GM19468 (cell line): ENCODE measurements at regions not wholly inside any gene's neighbourhood (a gene's known extent, or its start where the extent isn't known, plus 50 kb on each side); places are given as distances from the start of the nearest gene placed in this dataset.

Source experiments
- ATAC-seq: cut with Tn5 transposase; IDR thresholded peaks from one replicate; pipeline ENCODE4 v1.9.1; 2021; ENCODE audit warnings: mild to moderate bottlenecking, moderate library complexity, moderate number of reproducible peaks; ENCODE audit not compliant: unreplicated experiment; ENCODE audit errors: extremely low read depth

- ATAC-seq, result no peak
These were observed 78.3 kb downstream of the CLDN34 start for GRCh38 chrX:10045327-10046000.

DNA sequence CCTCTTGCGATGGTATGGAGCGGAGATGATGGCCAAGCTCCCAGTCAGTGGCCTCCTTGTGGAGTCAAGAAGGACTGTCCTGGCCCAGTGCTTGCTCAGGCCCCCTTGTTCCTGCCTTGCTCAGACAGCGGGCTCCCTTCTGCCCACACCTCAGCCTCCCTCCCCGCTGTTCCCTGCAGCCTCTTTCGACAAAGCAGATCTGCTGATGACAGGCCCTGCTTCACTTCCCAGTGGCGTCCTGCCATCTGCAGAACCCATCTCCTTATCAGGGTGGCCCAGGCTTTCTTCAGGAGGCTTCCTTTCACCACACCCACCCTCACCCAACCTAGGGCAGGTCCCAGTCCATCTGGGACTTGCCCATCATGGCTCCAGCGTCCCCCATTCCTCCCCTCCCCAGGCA, 80.0 kb downstream of the CLDN34 start:
- ATAC-seq, result no peak

DNA sequence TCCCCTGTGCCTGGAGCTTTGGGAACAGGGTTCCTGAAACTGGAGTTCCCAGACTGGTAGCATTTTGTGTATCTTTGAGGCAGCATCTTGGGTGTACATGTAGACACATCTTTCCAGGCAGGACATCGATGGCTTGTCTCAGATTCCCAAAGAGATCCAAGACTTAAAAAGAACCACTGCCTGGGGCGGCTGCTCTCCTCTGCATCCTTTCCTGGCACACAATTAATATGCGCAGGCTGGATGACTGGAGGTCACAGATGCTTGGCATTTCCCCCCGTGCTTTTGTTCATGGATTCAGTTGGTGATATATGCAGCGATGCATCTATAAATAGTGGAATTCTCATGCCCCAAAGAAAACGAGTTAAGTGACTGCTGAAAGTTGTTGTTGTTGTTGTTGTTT, 80.5 kb downstream of the CLDN34 start:
- ATAC-seq, result no peak

DNA sequence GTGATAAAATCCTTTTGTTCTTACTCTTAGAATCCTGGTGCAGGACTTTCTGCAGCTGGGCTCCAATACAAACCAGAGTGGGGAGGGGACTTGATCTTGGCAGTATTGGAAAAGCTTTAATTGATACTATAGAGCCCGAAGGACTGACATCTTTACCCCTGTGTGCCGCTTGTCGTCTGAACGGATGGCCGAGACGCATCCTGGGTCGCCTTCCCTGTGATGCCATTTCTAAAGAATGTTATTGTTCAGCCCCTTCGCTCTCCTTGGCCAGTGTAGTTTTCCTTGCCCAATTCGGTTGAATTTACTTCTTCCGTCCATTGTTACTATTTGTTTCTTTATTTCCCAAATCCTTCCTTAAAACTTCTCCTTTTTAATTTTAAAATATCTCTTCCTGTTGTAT, 80.9 kb downstream of the CLDN34 start:
- no peak for ATAC-seq

- no peak for ATAC-seq
These were observed 81.5 kb downstream of the CLDN34 start for GRCh38 chrX:10048707-10049106.

DNA sequence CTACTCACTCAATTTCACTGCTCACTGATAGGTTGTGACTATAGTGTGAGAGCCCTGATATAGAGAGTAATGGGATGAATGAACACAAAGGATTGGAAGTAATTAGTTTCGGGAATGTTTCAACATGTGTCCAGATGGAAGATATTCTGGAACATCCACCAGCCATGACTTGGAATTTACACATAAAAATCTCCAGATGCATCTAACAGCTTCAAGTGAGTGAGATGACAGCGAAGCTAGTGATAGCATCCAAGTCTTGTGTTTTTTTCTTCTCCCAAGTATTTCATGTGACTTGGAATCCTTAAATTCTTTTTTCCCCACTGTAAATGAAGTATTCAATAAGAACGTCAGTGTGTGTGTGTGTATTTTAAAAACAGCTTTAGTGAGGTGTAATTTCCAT, 82.1 kb downstream of the CLDN34 start:
- no peak for ATAC-seq

GRCh38 chrX:10050481-10050880, 83.3 kb downstream of the CLDN34 start:
- ATAC-seq, result no peak

DNA sequence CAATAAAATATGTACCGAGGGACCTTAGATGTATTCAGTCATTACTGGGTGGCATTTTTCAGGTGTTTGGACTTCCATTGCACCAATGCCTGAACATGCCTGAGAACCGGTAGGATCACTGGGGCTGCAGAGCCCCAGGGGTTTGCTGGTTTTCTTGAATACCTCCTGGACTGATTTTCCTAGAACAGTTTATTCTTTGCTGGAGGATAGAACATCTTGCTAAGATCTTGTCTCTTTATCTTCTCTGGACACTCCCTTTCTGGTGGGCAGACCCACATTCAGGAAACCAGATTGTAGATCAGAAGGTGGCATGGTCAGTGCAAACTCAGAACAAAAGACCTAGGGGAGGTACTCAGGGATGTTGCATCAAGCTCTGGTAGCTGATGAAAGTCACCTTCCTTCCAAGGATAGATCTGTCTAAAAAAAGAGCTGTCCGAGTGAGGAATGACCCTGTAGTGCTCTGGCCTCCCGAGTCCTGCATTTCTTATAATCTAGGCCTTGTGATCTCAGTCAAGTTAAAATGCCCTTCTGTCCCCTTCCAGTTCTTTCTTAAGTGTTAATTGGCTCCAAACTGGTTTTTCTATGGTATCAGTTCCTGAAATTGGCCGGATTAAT, 84.8 kb downstream of the CLDN34 start:
- ATAC-seq, result no peak

GRCh38 chrX:10052906-10053625, 85.9 kb downstream of the CLDN34 start:
- no peak for ATAC-seq

GRCh38 chrX:10054396-10054795, 87.2 kb downstream of the CLDN34 start:
- ATAC-seq, result no peak

DNA sequence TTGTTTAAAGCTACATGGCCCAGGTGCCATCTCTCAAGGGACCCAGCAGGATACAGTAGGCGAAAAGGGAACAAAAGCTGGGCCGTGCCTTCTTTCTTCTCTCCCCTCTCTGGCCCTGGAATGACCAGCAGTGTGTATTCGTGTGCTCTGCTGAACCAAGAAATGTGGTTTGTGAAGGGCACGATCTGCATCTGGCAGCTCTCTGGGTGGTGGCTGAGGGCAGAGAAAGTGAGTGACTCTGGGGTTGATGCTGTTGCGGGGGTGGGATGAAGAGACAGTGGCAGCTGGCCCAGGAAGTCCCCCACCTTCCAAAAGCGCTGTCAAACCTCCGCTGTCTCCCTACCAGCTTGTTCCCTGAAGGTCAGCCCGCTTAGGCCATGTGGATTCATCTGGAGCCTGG, 88.3 kb downstream of the CLDN34 start:
- ATAC-seq, result no peak

- ATAC-seq, result no peak
These were observed 94.4 kb upstream of the CLCN4 start for GRCh38 chrX:10062352-10062751.

GRCh38 chrX:10062980-10063379, 93.8 kb upstream of the CLCN4 start:
- ATAC-seq, result no peak

DNA sequence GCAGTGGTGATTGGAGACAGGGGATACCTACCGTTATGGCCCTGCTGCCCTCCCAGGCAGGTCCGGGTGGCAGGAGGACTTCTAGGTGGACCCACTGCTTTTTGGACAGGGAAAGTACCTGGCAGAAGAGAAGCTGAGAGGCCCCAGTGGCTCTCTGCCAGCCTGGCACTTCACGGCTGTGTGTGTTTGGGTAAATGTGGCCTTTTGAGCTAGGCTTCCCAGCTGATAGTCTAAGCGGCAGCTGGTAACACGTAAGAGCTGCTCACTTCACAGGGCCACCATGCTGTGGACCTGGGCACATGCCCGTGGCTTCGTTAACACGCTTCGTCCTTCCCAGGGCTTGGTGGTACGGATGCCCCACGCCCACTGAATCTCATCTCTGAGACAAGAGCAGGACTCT, 92.0 kb upstream of the CLCN4 start:
- ATAC-seq, result no peak

DNA sequence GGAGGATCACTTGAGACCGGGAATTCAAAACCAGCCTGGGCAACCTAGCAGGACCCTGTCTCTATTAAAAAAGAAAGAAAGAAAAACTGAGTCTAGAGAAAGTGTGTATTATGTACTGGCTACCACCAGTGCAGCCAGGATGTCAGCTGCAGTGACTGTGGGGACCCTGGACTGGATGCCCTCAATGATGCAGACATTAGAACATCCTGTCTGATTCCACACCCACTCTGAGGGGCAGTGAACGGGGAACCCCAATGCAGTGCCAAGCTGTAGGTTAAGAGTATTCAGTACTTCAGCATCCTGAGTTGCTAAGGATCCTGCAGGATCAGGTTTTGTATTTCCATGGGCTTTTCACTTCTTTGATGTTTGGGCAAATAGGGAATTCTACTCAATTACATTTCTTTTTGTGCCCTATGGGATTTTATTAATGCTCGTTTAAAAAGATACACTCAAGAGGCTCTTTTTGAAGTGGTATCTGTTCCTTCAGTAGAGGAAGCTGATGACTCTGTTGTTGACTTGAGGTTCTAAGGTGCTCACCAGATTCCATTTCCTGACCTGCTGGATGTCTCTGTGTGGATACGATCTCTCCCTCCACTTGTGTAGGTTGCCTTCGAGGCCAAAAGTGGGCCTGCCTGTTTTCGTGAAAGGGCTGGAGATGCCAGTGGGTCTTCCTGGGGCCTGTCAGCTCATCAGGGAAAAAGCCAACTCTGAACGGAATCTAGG, 85.9 kb upstream of the CLCN4 start:
- ATAC-seq, result no peak

- ATAC-seq, result no peak
These were observed 85.2 kb upstream of the CLCN4 start for GRCh38 chrX:10071451-10072144.

DNA sequence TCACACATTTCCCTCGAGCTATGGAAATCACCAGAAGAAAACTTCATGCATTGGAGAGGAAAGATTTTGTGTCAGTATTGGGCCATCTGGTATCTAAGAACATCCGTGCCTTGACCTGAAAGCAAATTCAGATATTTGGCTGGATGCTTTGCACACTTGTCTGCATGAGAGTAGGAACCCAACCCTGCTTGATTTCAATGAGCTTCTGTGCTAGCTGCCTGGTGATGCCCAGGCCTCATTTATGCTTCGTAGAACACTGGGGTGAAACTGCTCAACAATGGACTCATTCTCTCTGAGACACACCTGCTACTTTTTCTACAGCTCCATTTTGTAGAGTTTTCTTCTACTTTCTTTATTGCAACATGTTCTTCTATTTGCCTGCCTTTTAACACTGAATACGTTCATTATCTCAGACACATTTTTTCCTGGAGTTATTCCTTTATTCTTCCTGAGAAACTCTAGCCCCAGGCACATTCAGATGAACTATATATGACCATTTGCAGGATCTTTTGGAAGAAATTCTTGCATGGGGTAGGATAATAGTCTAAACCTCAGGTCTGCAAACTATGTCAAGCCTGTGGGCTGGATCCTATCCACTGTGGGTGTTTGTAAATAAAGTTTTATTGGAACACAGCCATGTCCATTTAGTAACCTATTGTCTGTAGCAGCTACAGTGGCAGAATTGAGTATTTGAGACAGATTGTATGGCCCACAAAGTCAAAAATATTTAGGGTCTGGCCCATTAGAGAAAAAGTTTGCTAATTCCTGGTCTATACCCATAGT, 83.8 kb upstream of the CLCN4 start:
- ATAC-seq, result no peak

DNA sequence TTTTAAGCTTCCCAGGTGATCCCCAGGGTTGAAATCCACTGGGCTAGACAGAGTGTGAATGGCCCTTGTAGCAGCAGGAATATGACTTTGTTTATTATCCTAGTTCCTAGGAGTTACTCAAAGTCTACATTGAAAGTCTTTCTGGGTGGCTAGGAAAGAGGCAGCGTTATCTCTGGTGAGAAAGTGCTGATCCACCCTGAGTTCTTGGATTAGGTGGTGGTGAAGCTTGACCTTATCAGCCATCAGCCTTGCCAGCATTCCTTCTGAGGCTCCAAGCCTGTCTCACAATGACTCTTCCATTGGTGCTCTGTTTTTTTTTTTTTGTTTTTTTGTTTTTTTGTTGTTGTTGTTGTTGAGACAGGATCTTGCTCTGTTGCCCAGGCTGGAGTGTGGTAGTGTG, 83.1 kb upstream of the CLCN4 start:
- ATAC-seq, result no peak

DNA sequence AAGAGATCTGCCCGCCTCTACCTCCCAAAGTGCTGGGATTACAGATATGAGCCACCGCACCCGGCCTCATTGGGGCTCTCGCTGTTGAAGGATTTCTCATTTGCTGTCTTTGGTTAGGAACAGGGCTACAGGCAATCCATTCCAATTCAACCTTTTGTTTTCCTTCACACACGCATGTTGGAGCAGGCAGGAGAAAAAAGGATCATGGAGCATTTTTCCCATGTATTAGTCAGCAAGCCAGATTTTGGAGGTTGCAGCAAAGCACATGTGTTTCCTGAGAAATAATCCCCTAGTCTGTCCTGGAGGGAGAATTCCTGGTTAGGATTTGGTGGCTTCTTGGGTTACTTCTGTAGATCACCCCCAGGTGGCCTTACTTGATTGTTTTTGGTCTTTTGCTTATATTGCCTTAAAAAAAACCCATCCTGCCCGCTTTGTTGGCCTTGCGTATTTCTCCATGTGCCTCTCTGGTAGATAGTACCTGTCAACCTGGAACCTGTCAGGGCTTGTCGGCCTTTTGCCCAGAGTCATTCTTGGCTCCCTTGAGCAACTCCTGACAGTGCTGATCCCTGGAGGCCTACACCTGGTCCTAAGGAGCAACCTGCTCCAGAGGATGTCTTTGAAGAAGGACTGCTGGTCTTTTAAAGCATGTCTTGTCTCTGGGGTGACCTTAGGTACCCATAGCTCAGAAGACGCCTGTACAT, 82.4 kb upstream of the CLCN4 start:
- ATAC-seq, result no peak
